KMS-11 (cell line): ENCODE measurements at regions not wholly inside any gene's neighbourhood (a gene's known extent, or its start where the extent isn't known, plus 50 kb on each side); places are given as distances from the start of the nearest gene placed in this dataset.

Experiments used
- H2AFZ ChIP-seq: fragments of 200-600 bp; sonication (generic); 2 replicates; pipeline ENCODE4 v1.6.1; 2016; ENCODE audit warnings: antibody characterized with exemption, mixed run types, low read depth
- H3K27ac ChIP-seq: fragments of 200-600 bp; sonication (generic); 2 replicates; pipeline ENCODE4 v1.6.1; 2016; ENCODE audit warnings: mild to moderate bottlenecking, mixed run types
- H3K27me3 ChIP-seq: fragments of 200-600 bp; sonication (generic); 2 replicates; pipeline ENCODE4 v1.6.1; 2017; ENCODE audit warnings: mild to moderate bottlenecking, low read depth, mixed run types, moderate library complexity; ENCODE audit not compliant: insufficient read depth
- H3K36me3 ChIP-seq: fragments of 200-600 bp; sonication (generic); 2 replicates; pipeline ENCODE4 v1.6.1; 2017; ENCODE audit warnings: mild to moderate bottlenecking, mixed run types; ENCODE audit not compliant: insufficient read depth
- H3K4me1 ChIP-seq: fragments of 200-600 bp; sonication (generic); 2 replicates; pipeline ENCODE4 v1.6.1; 2016; ENCODE audit warnings: mild to moderate bottlenecking, low read depth, mixed run types; ENCODE audit not compliant: poor library complexity, severe bottlenecking
- H3K4me2 ChIP-seq: fragments of 200-600 bp; sonication (generic); 2 replicates; pipeline ENCODE4 v1.7.0; 2016; ENCODE audit warnings: mild to moderate bottlenecking, mixed run types
- H3K4me3 ChIP-seq: fragments of 200-600 bp; sonication (generic); IDR thresholded peaks from 2 replicates; pipeline ENCODE4 v1.6.1; 2017; ENCODE audit warnings: low read depth, low read length, mixed read lengths; ENCODE audit not compliant: insufficient read depth
- H3K79me2 ChIP-seq: fragments of 200-600 bp; sonication (generic); 2 replicates; pipeline ENCODE4 v1.6.1; 2016; ENCODE audit warnings: low read depth, mixed run types; ENCODE audit not compliant: insufficient read depth
- H3K9ac ChIP-seq: fragments of 200-600 bp; sonication (generic); 2 replicates; pipeline ENCODE4 v1.6.1; 2016; ENCODE audit warnings: mild to moderate bottlenecking, mixed run types
- H4K20me1 ChIP-seq: fragments of 200-600 bp; sonication (generic); 2 replicates; pipeline ENCODE4 v1.6.1; 2016; ENCODE audit warnings: mild to moderate bottlenecking, mixed run types; ENCODE audit not compliant: insufficient read depth
- CTCF ChIP-seq: fragments of 200-600 bp; sonication (generic); conservative IDR thresholded peaks from 2 replicates; pipeline ENCODE4 v1.6.1; 2017; ENCODE audit warnings: low read depth, mild to moderate bottlenecking, antibody characterized with exemption, low read length, moderate library complexity, mixed read lengths

GRCh38 chr20:48406498-48406897, 421.3 kb downstream of the PREX1 start:
- Histone ChIP-seq H2AFZ (no peak overlapping the region), H3K27me3 (peaks cover 36% of the 10 kb centered on the region), H3K4me2 (no peak overlapping the region), H3K4me1 (no peaks in the 10 kb centered on the region), H3K79me2 (no peaks in the 10 kb centered on the region), H3K36me3 (no peaks in the 10 kb centered on the region), H3K4me3 (no peak overlapping the region), H3K27ac (no peak overlapping the region), H3K9ac (no peak overlapping the region), H4K20me1 (no peaks in the 10 kb centered on the region)
- TF ChIP-seq CTCF: no peak

- Histone ChIP-seq H4K20me1 (no peaks in the 10 kb centered on the region), H2AFZ (no peak overlapping the region), H3K27ac (no peak overlapping the region), H3K4me3 (no peak overlapping the region), H3K4me2 (no peak overlapping the region), H3K27me3 (peaks cover 42% of the 10 kb centered on the region), H3K9ac (no peak overlapping the region), H3K4me1 (no peaks in the 10 kb centered on the region), H3K36me3 (no peaks in the 10 kb centered on the region), H3K79me2 (no peaks in the 10 kb centered on the region)
- TF ChIP-seq CTCF: no peak
Measured at GRCh38 chr20:48405909-48406308, 421.9 kb downstream of the PREX1 start.

GRCh38 chr20:48404598-48404997, 423.2 kb downstream of the PREX1 start:
- no peaks in the 10 kb centered on the region for H3K4me1 ChIP-seq
- no peak overlapping the region for H3K9ac ChIP-seq
- H3K79me2 ChIP-seq: no peaks in the 10 kb centered on the region
- no peak overlapping the region for H2AFZ ChIP-seq
- H3K36me3 ChIP-seq: no peaks in the 10 kb centered on the region
- H3K27ac ChIP-seq: no peak overlapping the region
- no peak overlapping the region for H3K4me3 ChIP-seq
- no peak for TF ChIP-seq CTCF
- no peak overlapping the region for H3K4me2 ChIP-seq
- no peaks in the 10 kb centered on the region for H4K20me1 ChIP-seq
- peaks cover 45% of the 10 kb centered on the region for H3K27me3 ChIP-seq

GRCh38 chr20:48403167-48403761, 424.5 kb downstream of the PREX1 start:
- Histone ChIP-seq H4K20me1 (no peaks in the 10 kb centered on the region), H2AFZ (no peak overlapping the region), H3K9ac (no peak overlapping the region), H3K79me2 (no peaks in the 10 kb centered on the region), H3K4me2 (no peak overlapping the region), H3K4me3 (no peak overlapping the region), H3K36me3 (no peaks in the 10 kb centered on the region), H3K27me3 (peaks cover 45% of the 10 kb centered on the region), H3K4me1 (no peaks in the 10 kb centered on the region), H3K27ac (no peak overlapping the region)
- no peak for TF ChIP-seq CTCF
